ENCODE measurements at regions not wholly inside any gene's neighbourhood (a gene's known extent, or its start where the extent isn't known, plus 50 kb on each side); places are given as distances from the start of the nearest gene placed in this dataset.

GRCh38 chr14:58836303-58836974 lies 198.7 kb downstream of the DACT1 start:
- no peak for DNase-seq (ENCODE audit: low read depth)

- no peak for DNase-seq (ENCODE audit: low read depth)
Measured at GRCh38 chr14:58839233-58839632, 201.5 kb downstream of the DACT1 start.

DNA sequence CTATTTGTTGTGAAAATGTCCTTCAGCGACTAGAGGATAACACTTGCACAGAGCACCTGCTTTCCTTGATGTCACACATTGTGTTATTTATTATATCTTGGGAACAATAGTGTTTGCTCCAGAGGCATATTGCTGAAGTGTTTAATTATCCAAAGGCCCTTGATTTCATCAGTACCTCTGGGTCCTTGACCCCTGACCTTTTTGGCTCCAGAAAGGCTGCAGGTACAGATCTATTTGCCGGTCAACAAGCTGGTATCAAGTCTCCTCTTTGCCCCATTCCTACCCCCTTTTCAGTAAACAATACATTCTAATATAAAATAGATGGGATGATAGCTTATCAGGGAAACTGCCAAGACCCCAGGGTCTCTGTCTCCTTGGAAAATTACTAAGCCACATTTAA lies 206.8 kb downstream of the DACT1 start:
- no peak for DNase-seq (ENCODE audit: low read depth)

DNA sequence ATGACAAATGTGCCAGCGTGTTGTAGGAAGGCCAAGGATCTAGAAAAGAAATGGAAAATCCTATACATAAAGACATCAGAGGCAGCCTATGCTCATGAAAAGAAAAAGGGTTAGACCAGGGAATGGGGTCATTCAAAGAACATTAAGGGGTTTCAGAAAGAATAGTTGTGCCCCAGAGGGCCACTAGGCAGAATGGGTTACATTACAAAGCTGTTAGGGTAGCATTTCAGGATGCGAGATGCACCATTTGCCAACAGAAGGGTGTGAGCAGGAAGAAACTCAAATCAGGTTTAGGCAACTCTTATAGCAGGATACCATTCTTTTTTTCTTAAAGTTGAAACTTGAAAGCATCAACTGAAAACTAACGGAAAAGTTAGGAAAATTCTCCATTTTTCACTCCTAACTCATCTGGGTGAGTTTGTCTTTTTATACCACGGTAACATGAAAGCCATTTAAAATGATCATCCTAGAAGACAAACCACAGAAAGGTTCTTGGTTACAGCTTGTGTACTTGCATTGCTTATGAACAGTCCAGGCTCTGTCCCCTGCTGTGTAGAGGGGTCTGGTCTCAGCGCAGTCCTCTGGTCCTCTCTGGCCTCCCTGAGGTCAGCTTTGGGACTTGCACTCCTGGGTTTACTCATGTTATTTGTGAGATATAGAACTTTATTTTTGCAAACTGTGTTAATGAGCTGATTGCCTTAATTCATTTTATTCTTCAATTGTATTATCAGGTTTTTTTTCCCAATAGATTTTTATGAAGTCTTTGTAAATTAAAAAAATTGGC lies 209.1 kb downstream of the DACT1 start:
- no peak for DNase-seq (ENCODE audit: low read depth)

DNA sequence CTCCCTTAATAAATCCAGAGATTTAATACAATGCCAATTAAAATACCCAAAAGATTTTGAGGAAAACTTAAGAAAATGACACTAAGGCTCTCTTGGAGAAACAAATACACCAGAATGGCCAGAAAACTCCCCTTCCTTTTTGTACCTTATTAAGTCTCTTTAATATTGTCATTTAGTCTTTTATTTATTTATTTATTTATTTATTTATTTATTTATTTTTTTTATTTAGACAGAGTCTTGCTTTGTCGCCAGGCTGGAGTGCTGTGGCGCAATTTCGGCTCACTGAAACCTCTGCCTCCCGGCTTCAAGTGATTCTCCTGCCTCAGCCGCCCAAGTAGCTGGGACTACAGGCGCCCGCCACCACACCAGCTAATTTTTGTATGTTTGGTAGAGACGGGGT lies 210.6 kb downstream of the DACT1 start:
- DNase-seq (ENCODE audit: low read depth), result no peak

DNA sequence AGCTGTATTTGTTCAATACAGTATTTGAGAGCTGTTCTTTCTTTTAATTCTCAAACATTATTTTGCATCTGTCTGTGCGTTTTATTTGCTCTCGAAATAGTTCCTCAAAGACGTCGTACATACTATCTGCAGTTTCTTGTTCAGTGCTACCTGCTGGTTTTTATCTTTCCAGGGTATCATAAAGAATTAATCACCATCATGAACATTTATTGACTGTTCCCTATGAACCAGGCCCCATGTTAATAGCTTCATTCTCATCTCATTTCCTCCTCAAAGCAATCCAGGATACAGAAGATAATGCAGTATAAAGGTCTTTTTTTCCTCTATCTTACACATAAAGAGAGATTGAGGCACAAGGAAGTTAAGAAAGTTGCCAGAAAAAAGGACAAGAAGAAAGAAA lies 211.8 kb downstream of the DACT1 start:
- DNase-seq (ENCODE audit: low read depth), result no peak

GRCh38 chr14:58850011-58850410 lies 212.2 kb downstream of the DACT1 start:
- no peak for DNase-seq (ENCODE audit: low read depth)

DNA sequence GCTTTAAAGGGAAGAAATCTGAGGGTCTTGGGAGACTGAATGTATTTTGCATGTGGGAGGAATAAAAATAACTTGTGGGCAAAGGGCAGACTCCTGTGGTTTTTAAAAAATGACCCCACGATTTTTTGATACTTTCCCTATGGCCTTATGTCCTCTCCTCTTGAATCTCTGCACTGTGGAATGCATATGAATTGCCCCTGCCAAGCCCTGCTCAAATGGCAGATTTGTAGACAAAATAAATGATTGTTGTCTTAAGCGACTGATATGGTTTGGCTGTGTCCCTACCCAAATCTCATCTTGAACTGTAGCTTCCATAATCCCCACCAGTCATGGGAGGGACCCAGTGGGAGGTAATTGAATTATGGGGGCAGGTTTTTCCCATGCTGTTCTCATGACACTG lies 223.8 kb downstream of the DACT1 start:
- peak; percentile 38 for DNase-seq (ENCODE audit: low read depth)

DNA sequence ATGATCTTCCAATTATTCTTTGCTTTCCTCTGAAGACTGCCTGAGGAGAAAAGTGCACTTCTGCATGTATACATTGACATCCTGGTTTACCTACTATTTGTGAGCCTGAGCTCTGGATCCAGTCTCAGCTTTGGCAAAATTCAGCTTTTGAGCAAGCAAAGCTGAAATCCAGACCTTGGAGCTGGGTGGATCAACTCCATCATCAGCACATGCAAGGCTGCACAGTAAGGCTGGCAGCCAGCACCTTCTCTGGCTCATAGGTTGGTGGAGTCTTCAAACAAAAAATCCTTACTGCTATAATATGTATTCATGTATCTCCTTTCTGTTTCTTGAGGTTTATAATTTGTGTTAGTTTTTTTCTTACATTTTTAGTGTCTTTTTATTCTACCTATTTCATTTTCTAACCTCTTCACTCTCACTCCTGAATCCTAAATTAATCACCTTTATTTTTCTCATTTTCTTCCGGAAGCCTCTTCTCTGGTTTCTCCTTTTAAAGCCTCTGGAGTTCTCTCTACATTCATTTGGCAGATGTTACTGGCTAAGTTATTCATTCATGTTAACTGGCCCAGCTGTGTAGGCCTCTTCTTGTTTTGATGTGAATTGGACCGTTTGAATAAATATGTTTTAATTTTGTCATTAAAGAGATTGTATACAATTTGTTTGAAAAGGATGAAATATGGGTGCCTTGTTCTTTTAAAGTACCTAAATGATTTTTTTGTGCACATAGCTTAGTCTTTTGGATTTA lies 224.8 kb downstream of the DACT1 start:
- DNase-seq (ENCODE audit: low read depth), result no peak

DNA sequence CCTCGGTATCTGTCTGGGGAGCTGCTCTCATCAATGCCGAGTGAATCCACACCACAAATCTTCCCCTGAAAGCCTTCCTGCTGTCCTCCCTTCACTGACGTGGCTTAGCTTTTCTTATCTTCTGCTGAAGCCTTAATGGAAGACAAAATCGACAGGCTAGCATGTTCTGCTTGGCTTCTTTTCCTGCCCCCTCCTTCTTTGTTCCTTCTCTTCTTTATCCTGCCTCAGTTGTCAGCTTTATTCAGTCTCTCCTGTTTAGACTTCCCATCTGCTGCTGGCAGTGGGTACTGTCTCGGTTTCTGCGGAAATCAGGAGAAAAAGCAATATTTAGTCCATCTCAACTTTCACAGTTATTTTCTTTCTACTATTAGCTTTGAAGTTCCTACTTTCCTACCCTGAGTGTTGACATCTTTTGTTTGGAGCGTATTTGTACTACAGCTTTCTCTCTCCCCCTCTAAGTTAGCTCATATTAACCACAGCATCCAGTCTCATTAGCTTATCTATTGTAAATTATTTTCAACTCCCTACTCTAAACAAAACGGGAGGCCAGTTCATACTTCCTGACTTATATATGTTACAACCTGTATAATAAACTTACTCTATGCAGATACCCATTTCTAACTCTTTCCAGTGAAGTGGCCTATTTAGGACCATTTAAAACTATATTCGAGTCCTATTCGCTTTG lies 226.0 kb downstream of the DACT1 start:
- DNase-seq (ENCODE audit: low read depth), result no peak

- DNase-seq (ENCODE audit: low read depth), result peak; percentile 24
Measured at GRCh38 chr14:58864751-58865513, 227.2 kb downstream of the DACT1 start.

- DNase-seq (ENCODE audit: low read depth), result peak; percentile 25
Measured at GRCh38 chr14:58865514-58866281, 227.9 kb downstream of the DACT1 start.

DNA sequence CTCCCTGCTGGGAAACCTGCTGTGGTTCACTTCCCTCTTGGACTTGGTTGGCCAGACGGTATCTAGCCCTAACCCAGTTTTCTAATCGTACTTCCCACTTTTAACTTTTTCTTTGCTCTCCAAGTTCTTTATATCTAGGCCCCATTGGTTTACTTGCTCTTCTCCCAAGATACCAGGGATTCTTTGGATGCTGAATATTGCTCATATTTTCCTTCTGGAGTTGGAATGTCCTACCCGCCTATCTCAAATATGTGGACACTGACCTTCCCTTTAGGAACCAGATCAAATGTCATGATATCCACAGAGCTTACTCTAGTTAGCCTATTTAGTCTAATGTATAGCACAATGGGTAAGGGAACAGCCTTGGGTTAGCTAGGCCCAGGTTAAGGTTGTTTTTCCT lies 228.6 kb downstream of the DACT1 start:
- DNase-seq (ENCODE audit: low read depth), result peak; percentile 50

DNA sequence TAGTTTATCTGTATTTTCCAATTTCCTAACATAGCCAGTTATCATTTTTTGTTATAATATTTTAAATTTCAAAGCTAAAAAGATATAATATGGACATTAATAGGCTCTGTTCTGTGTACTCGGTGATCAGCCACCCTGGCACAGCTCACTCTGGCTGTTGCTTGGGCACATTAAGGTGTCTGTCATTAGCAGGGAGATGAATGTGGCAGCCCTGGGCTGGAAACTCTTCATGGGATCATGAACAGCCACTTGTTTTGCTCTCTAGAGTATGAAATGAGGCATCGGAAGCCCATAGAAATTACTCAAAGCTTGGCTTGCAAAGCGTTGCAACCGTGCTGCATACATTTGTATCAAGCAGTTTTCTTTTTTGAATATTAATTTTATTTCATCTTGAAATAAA lies 233.2 kb downstream of the DACT1 start:
- no peak for DNase-seq (ENCODE audit: low read depth)

DNA sequence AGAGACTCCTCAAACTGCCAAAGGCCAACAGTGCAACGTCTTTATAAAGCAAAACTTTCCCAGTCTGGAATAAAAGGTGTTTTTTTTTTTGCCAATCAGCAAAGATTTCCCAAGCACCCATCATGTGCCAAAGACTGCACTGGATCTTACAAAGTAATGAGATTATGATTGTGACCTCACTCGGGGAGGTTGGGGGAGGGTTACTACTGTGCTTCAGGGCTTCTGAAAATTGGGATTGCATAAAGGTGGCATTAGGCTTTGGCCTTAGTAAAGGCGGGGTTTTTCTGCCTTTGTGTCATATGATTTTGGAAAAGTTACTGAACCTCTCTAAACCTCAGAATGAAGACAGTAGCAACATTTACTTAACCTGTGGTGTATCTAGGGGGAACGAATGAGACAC lies 233.8 kb downstream of the DACT1 start:
- no peak for DNase-seq (ENCODE audit: low read depth)

DNA sequence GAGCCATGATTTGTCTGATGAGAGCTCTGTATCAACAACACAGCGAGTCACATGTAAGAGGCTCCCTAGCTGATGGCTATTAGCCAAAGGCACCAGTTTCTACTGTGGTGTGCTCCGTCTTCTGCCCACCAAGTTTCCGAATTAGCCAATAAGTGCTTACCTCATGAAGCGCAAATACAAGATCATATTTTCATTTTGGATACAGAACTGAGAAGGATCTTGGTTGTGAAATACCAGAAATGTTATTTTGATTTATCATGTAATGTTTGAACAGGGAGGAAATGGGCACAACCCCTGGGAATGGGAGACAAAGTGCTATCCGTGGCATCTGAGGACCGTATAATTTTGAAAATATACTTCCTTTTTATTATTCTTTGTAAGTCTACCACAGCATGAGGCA lies 234.3 kb downstream of the DACT1 start:
- peak; percentile 24 for DNase-seq (ENCODE audit: low read depth)

DNA sequence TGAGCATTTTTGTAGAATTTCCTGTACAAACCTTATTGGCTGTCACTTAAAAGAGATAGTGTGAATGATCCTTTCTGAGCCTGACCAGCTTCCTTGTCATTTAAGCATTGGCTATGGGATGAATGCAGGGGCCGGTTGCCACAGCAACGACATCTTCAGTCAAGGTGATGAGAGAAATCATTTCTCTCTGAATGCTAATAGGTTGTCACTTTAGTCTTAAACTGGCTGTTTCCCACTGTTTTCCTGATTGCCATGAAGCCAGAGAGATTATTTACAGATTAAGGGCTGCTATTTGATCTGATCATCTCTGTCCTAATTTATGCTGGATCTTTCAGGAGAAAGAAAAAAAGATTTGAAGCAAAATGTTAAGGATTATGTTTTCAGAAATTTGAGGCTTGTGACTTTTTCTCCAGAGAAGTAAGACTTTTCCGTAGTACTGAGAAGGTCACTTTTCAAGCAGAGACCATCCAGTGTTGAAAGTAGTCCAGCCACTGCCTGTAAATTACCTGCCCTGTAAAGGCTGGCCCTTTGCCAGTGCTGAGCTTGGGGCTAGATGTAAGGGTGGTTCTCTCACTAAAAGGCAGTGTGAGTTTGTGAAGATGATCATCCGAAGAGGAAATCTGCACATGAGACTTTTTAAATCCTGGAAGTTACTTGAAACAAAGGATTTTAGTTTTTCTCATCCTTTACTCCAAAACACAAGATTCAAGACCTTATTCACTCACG lies 235.6 kb downstream of the DACT1 start:
- DNase-seq (ENCODE audit: low read depth), result no peak

- no peak for DNase-seq (ENCODE audit: low read depth)
Measured at GRCh38 chr14:58875613-58876012, 237.9 kb downstream of the DACT1 start.

- DNase-seq (ENCODE audit: low read depth), result peak; percentile 14
Measured at GRCh38 chr14:58876608-58877007, 238.8 kb downstream of the DACT1 start.

All from myocyte (in vitro differentiated cells).